SK-N-SH treated with all-trans-retinoic acid at 6 μM for 48 hours (cell line): ENCODE measurements at regions not wholly inside any gene's neighbourhood (a gene's known extent, or its start where the extent isn't known, plus 50 kb on each side); places are given as distances from the start of the nearest gene placed in this dataset.

Experiments used
- ATAC-seq: fragments of 200-7000 bp; cut with Tn5 transposase; 3 replicates; pipeline ENCODE4 v1.9.1; 2020; ENCODE audit warnings: mild to moderate bottlenecking, moderate library complexity
- ARNTL ChIP-seq: fragments of 450-650 bp; formaldehyde crosslinking; IDR thresholded peaks from 2 replicates; pipeline ENCODE4 v1.5.0; 2020; ENCODE audit warnings: low read depth, mild to moderate bottlenecking, moderate library complexity, borderline replicate concordance
- BACH2 ChIP-seq: fragments of 250-450 bp; sonication (Bioruptor Pico); IDR thresholded peaks from 2 replicates; pipeline ENCODE4 v1.9.0; 2021; ENCODE audit warnings: mild to moderate bottlenecking, borderline replicate concordance
- CREB5 ChIP-seq: fragments of 250-450 bp; sonication (Bioruptor Pico); IDR thresholded peaks from 2 replicates; pipeline ENCODE4 v1.5.1; 2020; ENCODE audit warnings: low read depth, mild to moderate bottlenecking, moderate library complexity
- CSDC2 ChIP-seq: fragments of 250-450 bp; sonication (Bioruptor Pico); IDR thresholded peaks from 2 replicates; pipeline ENCODE4 v1.5.0; 2020; ENCODE audit warnings: mild to moderate bottlenecking, moderate library complexity
- GLIS3 ChIP-seq: fragments of 250-450 bp; sonication (Bioruptor Pico); IDR thresholded peaks from 2 replicates; pipeline ENCODE4 v1.5.0; 2020; ENCODE audit warnings: mild to moderate bottlenecking, moderate library complexity
- ISL1 ChIP-seq: fragments of 250-450 bp; sonication (Bioruptor Pico); IDR thresholded peaks from 2 replicates; pipeline ENCODE4 v2.1.2; 2022; ENCODE audit warnings: mild to moderate bottlenecking, moderate library complexity
- OSR1 ChIP-seq: fragments of 250-450 bp; sonication (Bioruptor Pico); IDR thresholded peaks from 2 replicates; pipeline ENCODE4 v1.8.0; 2022; ENCODE audit warnings: moderate library complexity, mild to moderate bottlenecking, inconsistent platforms
- PPARA ChIP-seq: fragments of 250-450 bp; sonication (Bioruptor Pico); IDR thresholded peaks from 2 replicates; pipeline ENCODE4 v1.5.0; 2020; ENCODE audit warnings: mild to moderate bottlenecking, borderline replicate concordance
- SNAI2 ChIP-seq: fragments of 250-450 bp; sonication (Bioruptor Pico); IDR thresholded peaks from 2 replicates; pipeline ENCODE4 v1.5.0; 2020; ENCODE audit warnings: mild to moderate bottlenecking, moderate library complexity
- TCF4 ChIP-seq: fragments of 250-450 bp; sonication (Bioruptor Pico); IDR thresholded peaks from 2 replicates; pipeline ENCODE4 v1.8.0; 2021; ENCODE audit warnings: mild to moderate bottlenecking, moderate library complexity, borderline replicate concordance
- TOX ChIP-seq: fragments of 250-450 bp; sonication (Bioruptor Pico); IDR thresholded peaks from 2 replicates; pipeline ENCODE4 v1.8.0; 2021; ENCODE audit warnings: mild to moderate bottlenecking, moderate library complexity, borderline replicate concordance
- TSHZ2 ChIP-seq: fragments of 250-450 bp; sonication (Bioruptor Pico); IDR thresholded peaks from 2 replicates; pipeline ENCODE4 v1.5.0; 2020; ENCODE audit warnings: mild to moderate bottlenecking, moderate library complexity
- ZC3H10 ChIP-seq: fragments of 250-450 bp; sonication (Bioruptor Pico); IDR thresholded peaks from 2 replicates; pipeline ENCODE4 v1.5.1; 2021; ENCODE audit warnings: mild to moderate bottlenecking, moderate library complexity
- ZFP3 ChIP-seq: fragments of 250-450 bp; sonication (Bioruptor Pico); IDR thresholded peaks from 2 replicates; pipeline ENCODE4 v1.5.0; 2020; ENCODE audit warnings: mild to moderate bottlenecking, moderate library complexity
- ZFP30 ChIP-seq: fragments of 450-650 bp; formaldehyde crosslinking; IDR thresholded peaks from 2 replicates; pipeline ENCODE4 v1.5.0; 2022; ENCODE audit warnings: mild to moderate bottlenecking, moderate library complexity
- ZNF565 ChIP-seq: fragments of 450-650 bp; formaldehyde crosslinking; conservative IDR thresholded peaks from 2 replicates; pipeline ENCODE4 v1.5.0; 2020; ENCODE audit warnings: low read depth, mild to moderate bottlenecking, moderate library complexity
- ZNF70 ChIP-seq: fragments of 450-650 bp; formaldehyde crosslinking; IDR thresholded peaks from 2 replicates; pipeline ENCODE4 v1.5.0; 2020; ENCODE audit warnings: mild to moderate bottlenecking, moderate library complexity
- ZNF8 ChIP-seq: fragments of 450-650 bp; formaldehyde crosslinking; IDR thresholded peaks from 2 replicates; pipeline ENCODE4 v1.5.0; 2020; ENCODE audit warnings: mild to moderate bottlenecking, moderate library complexity
- TF ChIP-seq, protein P1 (sequence below): fragments of 250-450 bp; sonication (Bioruptor Pico); IDR thresholded peaks from 2 replicates; pipeline ENCODE4 v1.5.1; 2021; ENCODE audit warnings: mild to moderate bottlenecking, moderate library complexity
- TF ChIP-seq, protein P2 (sequence below): fragments of 250-450 bp; sonication (Bioruptor Pico); IDR thresholded peaks from 2 replicates; pipeline ENCODE4 v1.8.0; 2021; ENCODE audit warnings: low read depth, mild to moderate bottlenecking, moderate library complexity, borderline replicate concordance

GRCh38 chr13:85386424-85386823 is 412.8 kb downstream of the SLITRK6 start:
- ATAC-seq: peak; percentile 74
- TF ChIP-seq BACH2 (CRISPR knock-in tag) (no peak), ZFP3 (CRISPR knock-in tag) (no peak), OSR1 (CRISPR knock-in tag) (no peak), SNAI2 (0 out of 2 replicates have a peak, but pooled peaks have one; percentile 25), GLIS3 (peak; percentile 59; the same call in 1 of the 2 replicates), TSHZ2 (CRISPR knock-in tag) (0 out of 2 replicates have a peak, but pooled peaks have one; percentile 34), CSDC2 (CRISPR knock-in tag) (no peak), CREB5 (CRISPR knock-in tag) (no peak), ZNF565 (CRISPR knock-in tag) (no peak), TCF4 (CRISPR knock-in tag) (peak; percentile 42; the same call in 1 of the 2 replicates), ARNTL (CRISPR knock-in tag) (no peak), ZNF8 (no peak), PPARA (CRISPR knock-in tag) (no peak)
- TF ChIP-seq, protein P1, sequence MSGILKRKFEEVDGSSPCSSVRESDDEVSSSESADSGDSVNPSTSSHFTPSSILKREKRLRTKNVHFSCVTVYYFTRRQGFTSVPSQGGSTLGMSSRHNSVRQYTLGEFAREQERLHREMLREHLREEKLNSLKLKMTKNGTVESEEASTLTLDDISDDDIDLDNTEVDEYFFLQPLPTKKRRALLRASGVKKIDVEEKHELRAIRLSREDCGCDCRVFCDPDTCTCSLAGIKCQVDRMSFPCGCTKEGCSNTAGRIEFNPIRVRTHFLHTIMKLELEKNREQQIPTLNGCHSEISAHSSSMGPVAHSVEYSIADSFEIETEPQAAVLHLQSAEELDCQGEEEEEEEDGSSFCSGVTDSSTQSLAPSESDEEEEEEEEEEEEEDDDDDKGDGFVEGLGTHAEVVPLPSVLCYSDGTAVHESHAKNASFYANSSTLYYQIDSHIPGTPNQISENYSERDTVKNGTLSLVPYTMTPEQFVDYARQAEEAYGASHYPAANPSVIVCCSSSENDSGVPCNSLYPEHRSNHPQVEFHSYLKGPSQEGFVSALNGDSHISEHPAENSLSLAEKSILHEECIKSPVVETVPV (CRISPR knock-in tag): no peak
- TF ChIP-seq, protein P2, sequence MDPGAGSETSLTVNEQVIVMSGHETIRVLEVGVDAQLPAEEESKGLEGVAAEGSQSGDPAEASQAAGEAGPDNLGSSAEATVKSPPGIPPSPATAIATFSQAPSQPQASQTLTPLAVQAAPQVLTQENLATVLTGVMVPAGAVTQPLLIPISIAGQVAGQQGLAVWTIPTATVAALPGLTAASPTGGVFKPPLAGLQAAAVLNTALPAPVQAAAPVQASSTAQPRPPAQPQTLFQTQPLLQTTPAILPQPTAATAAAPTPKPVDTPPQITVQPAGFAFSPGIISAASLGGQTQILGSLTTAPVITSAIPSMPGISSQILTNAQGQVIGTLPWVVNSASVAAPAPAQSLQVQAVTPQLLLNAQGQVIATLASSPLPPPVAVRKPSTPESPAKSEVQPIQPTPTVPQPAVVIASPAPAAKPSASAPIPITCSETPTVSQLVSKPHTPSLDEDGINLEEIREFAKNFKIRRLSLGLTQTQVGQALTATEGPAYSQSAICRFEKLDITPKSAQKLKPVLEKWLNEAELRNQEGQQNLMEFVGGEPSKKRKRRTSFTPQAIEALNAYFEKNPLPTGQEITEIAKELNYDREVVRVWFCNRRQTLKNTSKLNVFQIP (CRISPR knock-in tag): no peak

- no peak for TF ChIP-seq TSHZ2 (CRISPR knock-in tag)
- TF ChIP-seq, protein P2 (CRISPR knock-in tag): no peak
- TF ChIP-seq TCF4 (CRISPR knock-in tag): no peak
- TF ChIP-seq TOX (CRISPR knock-in tag): no peak
- no peak for ATAC-seq
Measured at GRCh38 chr13:85383291-85383690, 415.9 kb downstream of the SLITRK6 start.

DNA sequence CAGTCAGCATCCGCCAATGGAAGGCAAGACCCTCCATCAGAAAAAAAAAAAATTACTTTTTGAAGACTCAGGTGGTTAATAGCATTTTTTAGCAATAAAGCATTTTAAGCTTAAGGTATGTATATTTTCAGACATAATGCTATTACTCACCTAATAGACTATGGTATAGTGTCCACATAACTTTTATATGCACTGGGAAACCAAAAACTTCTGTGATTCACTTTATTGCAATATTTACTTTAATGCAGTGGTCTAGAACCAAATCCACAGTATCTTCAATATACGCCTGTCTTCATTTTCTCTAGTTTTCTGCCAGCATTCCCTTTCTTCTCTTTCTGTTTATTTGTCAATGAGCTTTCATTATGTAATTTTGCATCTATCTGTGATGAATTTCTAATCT is 418.1 kb downstream of the SLITRK6 start:
- no peak for ATAC-seq

More for the DNA sequence above, 418.1 kb downstream of the SLITRK6 start:
- TF ChIP-seq ZNF70 (CRISPR knock-in tag) (no peak), TOX (CRISPR knock-in tag) (no peak), GLIS3 (no peak), ZFP3 (CRISPR knock-in tag) (no peak), ZC3H10 (CRISPR knock-in tag) (no peak), ZFP30 (CRISPR knock-in tag) (no peak), OSR1 (CRISPR knock-in tag) (no peak), ZNF565 (CRISPR knock-in tag) (no peak), BACH2 (CRISPR knock-in tag) (no peak), ISL1 (CRISPR knock-in tag) (no peak)
- TF ChIP-seq, protein P2 (CRISPR knock-in tag): no peak
